ENCODE measurements at regions not wholly inside any gene's neighbourhood (a gene's known extent, or its start where the extent isn't known, plus 50 kb on each side); places are given as distances from the start of the nearest gene placed in this dataset.

DNA sequence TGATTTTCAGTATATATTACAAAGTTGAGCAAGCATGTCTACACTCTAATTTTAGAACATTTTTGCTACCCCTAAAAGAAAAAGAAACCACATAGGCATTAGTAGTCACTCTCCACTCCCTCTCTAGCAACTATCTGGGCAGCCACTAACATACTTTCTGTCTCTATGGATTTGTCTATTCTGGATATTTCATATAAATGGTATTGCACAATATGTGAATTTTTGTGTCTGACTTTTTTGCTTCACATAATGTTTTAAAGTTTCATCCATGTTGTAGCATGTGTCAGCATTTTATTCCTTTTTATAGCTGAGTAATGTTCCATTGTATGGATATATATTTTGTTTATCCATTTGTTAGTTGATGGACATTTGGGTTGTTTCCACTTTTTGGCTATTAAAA is 232.5 kb upstream of the CTAGE1 start (continued):
- TF ChIP-seq, protein P1, sequence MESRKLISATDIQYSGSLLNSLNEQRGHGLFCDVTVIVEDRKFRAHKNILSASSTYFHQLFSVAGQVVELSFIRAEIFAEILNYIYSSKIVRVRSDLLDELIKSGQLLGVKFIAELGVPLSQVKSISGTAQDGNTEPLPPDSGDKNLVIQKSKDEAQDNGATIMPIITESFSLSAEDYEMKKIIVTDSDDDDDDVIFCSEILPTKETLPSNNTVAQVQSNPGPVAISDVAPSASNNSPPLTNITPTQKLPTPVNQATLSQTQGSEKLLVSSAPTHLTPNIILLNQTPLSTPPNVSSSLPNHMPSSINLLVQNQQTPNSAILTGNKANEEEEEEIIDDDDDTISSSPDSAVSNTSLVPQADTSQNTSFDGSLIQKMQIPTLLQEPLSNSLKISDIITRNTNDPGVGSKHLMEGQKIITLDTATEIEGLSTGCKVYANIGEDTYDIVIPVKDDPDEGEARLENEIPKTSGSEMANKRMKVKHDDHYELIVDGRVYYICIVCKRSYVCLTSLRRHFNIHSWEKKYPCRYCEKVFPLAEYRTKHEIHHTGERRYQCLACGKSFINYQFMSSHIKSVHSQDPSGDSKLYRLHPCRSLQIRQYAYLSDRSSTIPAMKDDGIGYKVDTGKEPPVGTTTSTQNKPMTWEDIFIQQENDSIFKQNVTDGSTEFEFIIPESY (IDR thresholded peaks at IDR 0.05; ENCODE audit: extremely low read depth, insufficient replicate concordance, low read length): no peak

DNA sequence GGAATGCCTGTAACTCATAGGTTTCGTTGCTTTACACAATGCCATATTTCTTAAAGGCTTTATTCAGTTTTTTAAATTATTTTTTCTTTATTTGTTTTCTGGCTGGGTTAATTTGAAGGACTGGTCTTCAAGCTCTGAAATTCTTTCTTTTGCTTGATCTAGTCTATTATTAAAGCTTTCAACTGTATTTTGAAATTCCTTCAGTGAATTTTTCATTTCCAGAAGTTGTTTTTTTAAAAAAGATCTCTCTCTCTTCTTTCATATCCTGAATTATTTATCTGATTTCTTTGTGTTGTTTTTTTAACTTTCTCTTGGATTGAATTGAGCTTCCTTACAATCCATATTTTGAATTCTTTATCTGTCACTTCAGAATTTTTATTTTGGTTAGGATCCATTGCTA is 239.9 kb upstream of the CTAGE1 start:
- TF ChIP-seq SP1 (IDR thresholded peaks at IDR 0.05; ENCODE audit: low read depth) (no peak), EZH2 (IDR thresholded peaks at IDR 0.05) (no peak), SRF (IDR thresholded peaks at IDR 0.05; ENCODE audit: low read depth) (no peak), ZNF274 (IDR thresholded peaks at IDR 0.05; ENCODE audit: low read depth, low read length) (no peak), ZFX (IDR thresholded peaks at IDR 0.05) (no peak), JUND (IDR thresholded peaks at IDR 0.05) (no peak), POLR2AphosphoS5 (IDR thresholded peaks at IDR 0.05; ENCODE audit: low read depth, low read length) (no peak), RAD21 (IDR thresholded peaks at IDR 0.05; ENCODE audit: low read depth) (no peak), CBX3 (IDR thresholded peaks at IDR 0.05; ENCODE audit: low read depth) (no peak), FOSL1 (IDR thresholded peaks at IDR 0.05; ENCODE audit: low read depth) (no peak)
- TF ChIP-seq, protein P2, sequence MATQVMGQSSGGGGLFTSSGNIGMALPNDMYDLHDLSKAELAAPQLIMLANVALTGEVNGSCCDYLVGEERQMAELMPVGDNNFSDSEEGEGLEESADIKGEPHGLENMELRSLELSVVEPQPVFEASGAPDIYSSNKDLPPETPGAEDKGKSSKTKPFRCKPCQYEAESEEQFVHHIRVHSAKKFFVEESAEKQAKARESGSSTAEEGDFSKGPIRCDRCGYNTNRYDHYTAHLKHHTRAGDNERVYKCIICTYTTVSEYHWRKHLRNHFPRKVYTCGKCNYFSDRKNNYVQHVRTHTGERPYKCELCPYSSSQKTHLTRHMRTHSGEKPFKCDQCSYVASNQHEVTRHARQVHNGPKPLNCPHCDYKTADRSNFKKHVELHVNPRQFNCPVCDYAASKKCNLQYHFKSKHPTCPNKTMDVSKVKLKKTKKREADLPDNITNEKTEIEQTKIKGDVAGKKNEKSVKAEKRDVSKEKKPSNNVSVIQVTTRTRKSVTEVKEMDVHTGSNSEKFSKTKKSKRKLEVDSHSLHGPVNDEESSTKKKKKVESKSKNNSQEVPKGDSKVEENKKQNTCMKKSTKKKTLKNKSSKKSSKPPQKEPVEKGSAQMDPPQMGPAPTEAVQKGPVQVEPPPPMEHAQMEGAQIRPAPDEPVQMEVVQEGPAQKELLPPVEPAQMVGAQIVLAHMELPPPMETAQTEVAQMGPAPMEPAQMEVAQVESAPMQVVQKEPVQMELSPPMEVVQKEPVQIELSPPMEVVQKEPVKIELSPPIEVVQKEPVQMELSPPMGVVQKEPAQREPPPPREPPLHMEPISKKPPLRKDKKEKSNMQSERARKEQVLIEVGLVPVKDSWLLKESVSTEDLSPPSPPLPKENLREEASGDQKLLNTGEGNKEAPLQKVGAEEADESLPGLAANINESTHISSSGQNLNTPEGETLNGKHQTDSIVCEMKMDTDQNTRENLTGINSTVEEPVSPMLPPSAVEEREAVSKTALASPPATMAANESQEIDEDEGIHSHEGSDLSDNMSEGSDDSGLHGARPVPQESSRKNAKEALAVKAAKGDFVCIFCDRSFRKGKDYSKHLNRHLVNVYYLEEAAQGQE (IDR thresholded peaks at IDR 0.05; ENCODE audit: low read depth): no peak
- TF ChIP-seq, protein P1 (IDR thresholded peaks at IDR 0.05; ENCODE audit: extremely low read depth, insufficient replicate concordance, low read length): no peak
- TF ChIP-seq, protein P3, sequence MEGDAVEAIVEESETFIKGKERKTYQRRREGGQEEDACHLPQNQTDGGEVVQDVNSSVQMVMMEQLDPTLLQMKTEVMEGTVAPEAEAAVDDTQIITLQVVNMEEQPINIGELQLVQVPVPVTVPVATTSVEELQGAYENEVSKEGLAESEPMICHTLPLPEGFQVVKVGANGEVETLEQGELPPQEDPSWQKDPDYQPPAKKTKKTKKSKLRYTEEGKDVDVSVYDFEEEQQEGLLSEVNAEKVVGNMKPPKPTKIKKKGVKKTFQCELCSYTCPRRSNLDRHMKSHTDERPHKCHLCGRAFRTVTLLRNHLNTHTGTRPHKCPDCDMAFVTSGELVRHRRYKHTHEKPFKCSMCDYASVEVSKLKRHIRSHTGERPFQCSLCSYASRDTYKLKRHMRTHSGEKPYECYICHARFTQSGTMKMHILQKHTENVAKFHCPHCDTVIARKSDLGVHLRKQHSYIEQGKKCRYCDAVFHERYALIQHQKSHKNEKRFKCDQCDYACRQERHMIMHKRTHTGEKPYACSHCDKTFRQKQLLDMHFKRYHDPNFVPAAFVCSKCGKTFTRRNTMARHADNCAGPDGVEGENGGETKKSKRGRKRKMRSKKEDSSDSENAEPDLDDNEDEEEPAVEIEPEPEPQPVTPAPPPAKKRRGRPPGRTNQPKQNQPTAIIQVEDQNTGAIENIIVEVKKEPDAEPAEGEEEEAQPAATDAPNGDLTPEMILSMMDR (IDR thresholded peaks at IDR 0.05 in 2 of 3, conservative IDR thresholded peaks at IDR 0.05 in 1 of 3; ENCODE audit: borderline replicate concordance in 1 of 3, insufficient read depth in 1 of 3, low read depth in 2 of 3, low read length in 2 of 3): no peak
- DNase-seq (ENCODE audit: low read depth, low spot score) (no peak), ATAC-seq (no peak)
- CTCF ChIA-PET: no interaction called here
- Histone ChIP-seq H3K4me1 (ENCODE audit: control insufficient read depth in 1 of 2, insufficient read depth in 2 of 2, low read length in 2 of 2) (no peaks in the 10 kb centered on the region), H3K79me2 (ENCODE audit: insufficient read depth, low read length) (no peaks in the 10 kb centered on the region), H3K9me2 (ENCODE audit: insufficient read depth) (no peaks in the 10 kb centered on the region), H4K20me1 (ENCODE audit: insufficient read depth) (no peaks in the 10 kb centered on the region), H3K9me3 (ENCODE audit: control insufficient read depth in 1 of 2, insufficient read depth in 1 of 2, low read depth in 1 of 2, low read length in 2 of 2) (peaks cover 4 to 9% of the 10 kb centered on the region in 2 experiments; a peak in 2 of 4 replicates), H2AFZ (ENCODE audit: low read depth, low read length, poor library complexity, severe bottlenecking) (no peak overlapping the region), H3K4me2 (ENCODE audit: low read length) (no peak overlapping the region), H3K27me3 (ENCODE audit: insufficient read depth, low read length) (no peaks in the 10 kb centered on the region), H3K4me3 (replicated peaks in 1 of 2; ENCODE audit: low read depth in 1 of 2, low read length in 2 of 2) (no peak overlapping the region), H3K36me3 (ENCODE audit: control insufficient read depth in 1 of 2, insufficient read depth in 2 of 2, low read length in 2 of 2) (no peaks in the 10 kb centered on the region), H3K27ac (ENCODE audit: low read depth, low read length) (no peak overlapping the region), H3K9ac (ENCODE audit: low read length) (no peak overlapping the region)
- intact Hi-C loops (cut with micrococcal nuclease): no loop called here
- RAD21 ChIA-PET (ENCODE audit: low non-redundant PET in 1 of 2, low total read pairs in 2 of 2, uncharacterized antibody in 2 of 2, unreplicated experiment in 2 of 2): no interaction called here
- BruUV-seq (replicated peaks): no TSS peak
- POLR2A ChIA-PET: no interaction called here

Data from HCT116 (cell line).